Stimulated activated CD4-positive, alpha-beta T cell treated with anti-CD3 and anti-CD28 coated beads, Interleukin-2, amount 100 ng/mL, for 48 hours (primary cell): ENCODE measurements at regions not wholly inside any gene's neighbourhood (a gene's known extent, or its start where the extent isn't known, plus 50 kb on each side); places are given as distances from the start of the nearest gene placed in this dataset.
"Not testable (repeated sequence)": the region's sequence is repeated elsewhere in the genome, so short reads cannot be mapped to it uniquely, and the experiment has no call there.

Source experiments
- DNase-seq, 2 donors: peaks; one replicate each; pipeline ENCODE4 v3.0.0-alpha.2; 2020

DNA sequence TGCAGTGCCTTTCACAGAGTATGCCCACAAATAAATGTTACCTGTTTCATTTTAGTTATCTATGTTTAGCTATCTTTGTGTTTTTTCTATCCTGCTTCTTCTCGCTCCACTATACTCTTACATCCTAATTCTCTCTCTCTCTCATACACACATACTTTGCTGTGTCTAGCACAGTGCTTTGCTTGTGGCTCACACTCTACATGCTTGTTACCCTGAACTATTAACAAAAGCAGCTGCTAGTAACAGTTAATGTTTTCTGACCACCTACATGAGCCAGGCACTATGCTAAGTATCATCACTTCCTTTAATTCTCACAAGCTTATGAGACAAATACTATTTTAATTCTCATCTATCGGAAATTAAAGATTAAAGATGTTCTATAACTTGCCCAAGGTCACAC is 390.5 kb upstream of the HNRNPA3 start:
- no peak for DNase-seq

DNA sequence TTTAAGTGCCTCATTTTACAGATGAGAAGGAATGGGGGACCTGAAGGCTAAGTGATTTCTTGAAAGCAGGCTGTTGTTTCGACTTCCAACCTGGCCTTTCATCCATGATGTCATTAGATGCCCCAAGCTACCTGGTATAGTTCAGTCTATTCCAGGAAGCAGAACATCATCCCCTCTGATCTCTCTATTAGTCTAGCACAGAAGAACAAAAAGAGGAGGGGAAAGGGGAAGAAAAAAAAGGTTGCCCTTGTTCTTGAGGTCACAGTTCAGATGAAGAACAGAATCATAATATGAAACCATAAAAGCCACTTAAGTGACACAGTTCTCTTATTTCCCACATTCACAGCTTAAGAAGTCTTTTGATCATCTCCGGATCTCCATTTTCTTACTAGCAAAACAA is 386.2 kb upstream of the HNRNPA3 start:
- no peak for DNase-seq

DNA sequence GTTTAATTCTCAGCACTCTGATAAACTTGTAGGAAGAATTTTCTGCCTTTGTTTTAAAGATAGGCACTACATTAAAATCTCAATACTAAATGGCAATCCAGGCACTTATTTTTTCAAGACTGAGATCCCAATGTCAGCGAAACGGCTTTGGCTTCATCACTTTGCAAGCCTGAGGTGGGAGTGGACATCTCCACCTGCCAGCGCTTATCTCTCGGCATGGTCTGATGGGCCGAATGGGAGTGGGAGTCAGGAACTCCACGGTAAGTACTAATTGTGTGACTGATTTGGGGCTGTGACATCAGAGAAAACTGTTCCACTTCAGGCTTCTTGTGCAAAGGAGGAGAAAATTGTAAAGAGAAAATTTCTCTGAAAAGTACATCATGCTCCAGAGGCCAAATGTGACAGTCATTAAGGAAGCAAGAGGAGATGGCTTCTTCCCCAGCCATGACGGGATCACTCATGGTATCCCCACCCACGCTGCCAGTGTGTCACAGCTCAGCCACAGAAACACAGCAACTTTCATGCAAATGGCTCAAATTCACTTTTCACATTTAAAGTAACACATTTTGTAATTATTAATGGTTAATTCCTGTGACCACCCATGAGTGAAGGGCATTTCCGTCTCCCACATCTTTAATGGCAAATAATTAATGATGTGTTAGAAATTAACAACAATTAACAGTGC is 385.5 kb upstream of the HNRNPA3 start:
- DNase-seq: peak; percentile 32 to 58

DNA sequence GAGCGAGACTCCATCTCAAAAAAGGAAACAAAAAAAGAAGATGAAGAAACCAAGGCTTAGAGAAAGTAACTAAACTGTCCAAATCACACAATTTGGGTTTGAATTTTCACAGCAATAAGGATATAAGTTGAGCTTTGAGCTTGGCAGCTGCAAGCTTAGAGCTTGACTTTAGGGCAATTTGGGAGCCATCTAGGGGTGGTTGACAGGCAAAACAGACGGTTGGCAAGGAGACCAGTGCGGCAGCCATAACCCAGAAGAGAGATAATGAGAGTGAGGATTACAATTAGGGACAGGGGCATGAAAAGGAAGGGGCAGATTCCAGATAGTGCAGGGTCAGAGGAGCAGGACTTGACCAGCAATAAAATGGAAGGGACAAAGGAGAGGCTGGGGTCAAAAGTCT is 382.2 kb upstream of the HNRNPA3 start:
- no peak for DNase-seq

DNA sequence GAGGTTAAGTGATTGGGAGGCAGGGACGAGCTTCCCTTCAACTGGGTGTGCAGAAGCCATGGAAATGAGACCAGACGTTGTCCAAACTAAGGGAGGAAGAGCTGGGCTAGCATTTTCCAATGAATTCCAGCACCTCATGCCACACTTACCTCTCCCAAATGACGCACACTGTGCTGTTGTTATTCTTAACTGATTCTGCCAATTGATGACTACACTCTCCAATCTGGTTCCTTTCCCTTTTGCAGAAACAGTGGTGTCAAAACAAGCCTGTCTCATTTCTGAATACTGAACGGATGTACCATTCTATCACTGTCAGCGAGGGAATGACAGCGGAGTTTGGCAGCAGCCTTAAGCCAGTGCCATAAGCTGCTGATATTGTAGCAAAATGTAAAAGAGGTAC is 380.5 kb upstream of the HNRNPA3 start:
- DNase-seq: no peak

DNA sequence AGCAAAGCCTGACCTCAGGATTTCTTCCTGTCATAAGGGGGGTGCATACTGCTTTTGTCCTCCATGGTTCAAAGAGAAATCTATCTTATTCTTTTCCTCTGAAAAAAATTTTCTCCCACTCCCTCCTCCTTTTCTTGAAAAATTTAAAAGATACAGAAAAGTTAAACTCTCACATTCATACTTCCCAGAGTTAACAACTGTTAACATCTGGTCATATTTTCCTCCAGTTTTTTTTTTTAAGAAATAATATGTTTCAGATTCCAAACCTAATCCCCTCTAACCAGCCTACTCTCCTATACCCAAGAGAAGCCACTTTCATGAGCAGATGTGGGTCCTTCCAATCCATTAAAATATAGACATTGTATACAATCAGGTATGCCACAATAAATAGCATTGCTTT is 378.9 kb upstream of the HNRNPA3 start:
- no peak for DNase-seq

DNA sequence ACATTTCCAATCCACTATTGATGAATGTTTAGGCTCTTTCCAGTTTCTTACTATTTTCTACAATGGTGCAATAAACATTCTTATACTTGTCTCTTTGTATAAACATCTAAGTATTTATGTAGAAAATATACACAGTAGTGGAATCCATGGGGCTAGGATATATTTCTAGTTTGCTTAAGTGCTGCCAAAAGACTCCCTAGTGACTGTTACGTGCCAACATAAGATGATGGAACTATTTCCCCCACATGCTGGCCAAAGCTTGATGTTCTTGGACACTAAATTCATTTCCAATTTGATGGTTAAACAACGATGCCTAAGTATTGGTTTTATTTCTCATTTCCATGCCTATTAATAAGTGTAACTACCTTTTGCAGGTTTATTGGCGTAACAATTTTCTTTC is 378.4 kb upstream of the HNRNPA3 start:
- no peak for DNase-seq

DNA sequence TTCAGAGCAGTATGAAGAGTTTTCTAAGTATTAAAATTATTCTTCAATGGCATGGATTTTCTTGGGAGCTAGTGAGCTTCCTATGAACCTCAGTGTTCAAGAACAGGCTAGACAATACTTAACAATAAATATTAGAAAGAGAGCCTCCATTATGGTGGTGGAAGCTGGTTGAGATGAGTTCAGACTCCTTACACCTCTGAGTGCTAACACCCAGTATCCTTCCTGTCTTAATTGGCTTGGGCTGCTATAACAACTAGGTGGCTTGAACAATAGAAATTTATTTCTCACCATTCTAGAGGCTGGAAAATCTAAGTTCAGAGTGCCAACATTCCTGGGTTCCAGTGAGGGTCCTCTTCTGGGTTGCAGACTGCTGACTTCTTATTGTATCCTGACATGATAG is 369.4 kb upstream of the HNRNPA3 start:
- DNase-seq: no peak

DNA sequence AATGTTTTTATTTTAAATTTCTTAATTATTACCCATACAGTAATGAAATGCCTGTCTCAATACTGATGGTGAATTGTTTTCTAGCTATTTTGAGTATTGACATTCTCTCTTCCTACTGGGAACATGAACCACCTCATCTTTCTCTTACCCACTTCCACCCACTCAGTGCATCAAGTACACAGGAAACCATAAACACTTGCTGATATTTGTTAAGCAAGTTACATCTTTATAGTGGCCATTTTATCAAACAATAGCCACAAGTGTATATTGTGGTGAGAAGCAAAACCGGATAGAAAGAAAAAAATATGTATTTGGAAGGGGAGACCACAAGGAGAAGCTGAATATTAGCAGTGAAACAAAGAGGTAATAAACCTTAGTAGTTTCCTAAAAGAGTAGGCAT is 368.1 kb upstream of the HNRNPA3 start:
- no peak for DNase-seq

DNA sequence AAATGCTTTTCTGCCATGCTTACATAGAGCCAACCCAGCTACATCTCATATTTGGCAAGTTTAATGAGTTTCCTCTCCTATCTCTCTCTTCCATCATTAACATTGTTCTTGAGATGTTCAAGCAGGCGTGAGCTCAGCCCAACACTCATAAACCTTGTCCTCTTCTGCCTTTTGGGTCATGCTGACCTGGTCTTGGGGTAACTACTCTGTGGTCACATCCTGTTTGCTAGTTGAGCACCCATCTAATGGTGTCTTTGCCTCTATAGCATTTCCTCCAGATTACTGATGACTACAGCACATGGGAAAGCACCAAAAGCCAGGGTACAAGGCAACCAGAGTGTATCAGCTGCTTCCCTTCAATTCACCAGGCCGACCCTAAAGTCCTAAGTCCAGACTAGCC is 366.9 kb upstream of the HNRNPA3 start:
- no peak for DNase-seq

DNA sequence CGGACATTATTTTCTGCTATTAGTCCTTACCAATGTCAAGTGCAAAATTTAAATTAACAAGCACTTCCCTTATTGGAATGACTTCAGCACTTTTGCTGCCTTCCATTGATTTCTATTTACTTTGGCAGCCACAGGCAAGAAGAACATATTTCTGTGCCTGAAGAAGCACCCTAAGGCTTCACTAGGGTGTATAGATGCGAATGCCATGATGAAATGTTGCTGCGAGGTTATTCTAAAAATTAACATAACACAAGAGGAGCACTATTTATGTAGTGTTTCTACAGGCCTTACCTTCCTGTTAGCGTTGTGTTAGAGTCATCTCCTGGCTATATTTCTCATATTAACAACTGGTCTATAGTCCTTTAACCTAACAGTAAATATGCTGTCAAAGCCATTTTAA is 365.0 kb upstream of the HNRNPA3 start:
- DNase-seq: no peak

DNA sequence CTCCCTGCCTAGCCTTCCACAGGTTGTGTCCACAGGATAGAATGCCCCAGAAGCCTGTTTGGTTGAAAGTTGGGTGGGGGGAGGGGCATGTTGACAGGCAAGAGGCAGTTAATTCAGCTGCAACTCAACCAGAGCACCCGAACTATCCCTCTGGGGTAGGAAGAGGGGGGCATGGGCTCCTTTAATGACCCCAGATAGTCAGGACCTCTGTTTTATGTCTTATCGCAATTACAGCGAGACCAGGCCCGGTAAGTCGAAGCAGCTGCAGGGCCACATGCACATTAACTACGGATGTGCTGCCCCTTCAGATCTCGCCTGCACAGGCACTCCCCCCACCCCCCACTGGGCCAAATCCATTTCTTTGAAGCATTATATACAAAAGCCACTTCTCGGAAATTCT is 363.8 kb upstream of the HNRNPA3 start:
- DNase-seq: no peak

DNA sequence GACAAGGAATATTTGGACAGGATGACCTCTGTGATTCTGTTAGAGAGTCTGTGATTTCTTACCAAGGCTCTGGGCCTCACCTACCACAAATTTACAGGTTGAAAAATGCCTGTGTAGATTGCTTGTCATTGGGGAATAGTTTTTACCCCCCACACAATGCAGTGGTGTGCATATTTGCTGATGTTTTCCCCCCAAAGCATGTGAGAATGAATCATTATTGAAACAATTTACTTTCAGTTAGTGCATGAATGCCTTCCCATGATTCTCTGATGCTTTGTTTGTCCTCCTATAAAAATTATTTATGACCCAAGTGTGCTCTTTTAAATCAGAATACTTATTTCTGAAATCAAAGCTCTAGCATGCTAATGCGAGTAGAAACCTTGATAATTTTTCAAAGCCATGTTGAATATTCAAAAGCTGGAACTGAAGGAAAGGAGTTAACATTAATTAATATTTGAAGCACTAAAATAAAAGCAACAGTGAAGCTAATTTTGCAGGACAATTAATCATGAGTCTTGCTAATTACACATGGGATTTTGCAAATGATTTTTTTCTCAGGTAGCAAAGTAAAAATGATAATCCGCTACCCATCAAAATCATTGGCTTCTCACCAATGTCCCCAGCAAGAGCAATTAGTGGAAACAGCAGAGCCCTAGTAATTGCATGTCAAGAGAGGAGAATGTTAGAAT is 361.2 kb upstream of the HNRNPA3 start:
- DNase-seq: no peak

DNA sequence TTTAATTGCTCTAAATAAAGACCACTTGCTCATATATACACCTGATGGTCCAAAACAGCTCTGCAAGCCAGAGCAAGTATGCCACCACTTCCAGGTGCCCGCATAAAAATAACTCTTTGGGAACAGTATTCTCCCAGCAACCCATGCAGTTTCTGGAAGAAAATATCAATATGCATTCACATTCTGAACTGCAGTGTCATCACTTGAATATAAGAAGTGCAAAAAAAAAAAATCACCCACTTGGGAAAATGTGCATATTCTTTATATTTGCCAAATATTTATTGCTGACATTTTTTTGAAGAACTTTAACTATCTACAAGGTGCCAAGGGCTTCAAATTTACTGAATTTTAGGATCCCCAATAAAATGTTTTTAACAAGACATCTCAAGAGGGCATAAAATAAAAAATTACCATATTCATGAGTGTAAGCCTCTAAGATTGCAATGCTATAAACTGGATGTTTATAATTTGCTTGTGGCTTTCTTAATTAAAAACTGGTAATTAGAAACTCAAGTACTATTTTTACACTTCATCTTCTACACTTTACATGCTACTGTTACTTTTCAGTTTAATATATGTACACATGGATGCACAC is 360.6 kb upstream of the HNRNPA3 start:
- DNase-seq: no peak

DNA sequence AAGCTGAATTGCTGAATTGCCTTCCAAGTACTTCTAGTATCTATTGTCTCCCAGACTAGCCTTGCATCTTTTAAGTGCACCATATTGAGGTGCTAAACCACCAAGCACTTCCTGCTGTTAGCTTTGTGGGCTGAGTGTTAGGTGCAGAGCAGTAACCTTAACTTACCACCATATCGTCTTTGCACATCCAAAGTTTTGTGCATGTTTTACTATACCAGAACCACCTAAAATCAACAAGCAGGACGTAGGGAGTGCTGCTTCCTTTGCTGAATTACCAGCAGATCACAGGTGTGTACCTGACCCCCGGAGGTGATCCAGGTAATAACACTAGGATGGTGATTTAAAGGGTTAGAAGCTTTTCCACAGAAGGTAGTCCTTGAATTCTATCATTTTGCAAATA is 359.9 kb upstream of the HNRNPA3 start:
- DNase-seq: no peak

DNA sequence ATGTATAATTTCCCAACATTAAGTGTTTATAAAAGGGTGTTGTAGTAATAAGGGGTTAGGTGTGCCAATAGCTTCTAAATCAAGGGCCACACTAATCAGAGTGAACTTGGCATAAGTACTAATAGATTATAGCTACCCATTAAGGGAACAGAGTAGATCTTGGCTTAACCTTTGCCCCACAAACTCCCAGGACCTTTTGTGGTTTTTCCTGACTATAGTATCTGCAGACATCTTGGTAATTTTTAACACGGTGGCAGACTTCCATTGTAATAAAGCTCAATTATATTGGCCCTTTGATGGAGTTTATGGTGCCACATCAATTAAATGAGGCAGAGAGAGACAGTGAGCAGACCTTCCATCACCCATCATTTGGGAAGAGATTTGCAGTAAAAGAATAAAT is 358.5 kb upstream of the HNRNPA3 start:
- no peak for DNase-seq

DNA sequence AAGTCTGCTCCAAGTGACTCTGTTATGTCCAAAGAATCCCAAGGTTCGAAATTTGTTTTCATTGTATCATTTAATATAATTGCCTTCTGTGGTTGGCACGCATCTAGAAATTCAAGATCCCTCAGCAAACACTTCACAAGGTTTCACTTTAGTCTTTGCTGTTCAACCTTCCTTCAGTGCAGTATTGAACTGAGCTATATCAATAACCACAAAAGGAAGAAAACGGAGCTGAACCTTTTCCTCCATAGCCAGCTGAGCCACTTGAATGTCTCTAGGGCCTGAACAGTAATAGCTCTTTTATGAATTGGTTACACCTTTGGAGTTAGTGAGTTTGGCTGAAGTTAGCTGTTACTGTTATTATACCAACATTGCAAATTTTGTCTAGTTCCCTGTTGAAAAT is 357.7 kb upstream of the HNRNPA3 start:
- no peak for DNase-seq

DNA sequence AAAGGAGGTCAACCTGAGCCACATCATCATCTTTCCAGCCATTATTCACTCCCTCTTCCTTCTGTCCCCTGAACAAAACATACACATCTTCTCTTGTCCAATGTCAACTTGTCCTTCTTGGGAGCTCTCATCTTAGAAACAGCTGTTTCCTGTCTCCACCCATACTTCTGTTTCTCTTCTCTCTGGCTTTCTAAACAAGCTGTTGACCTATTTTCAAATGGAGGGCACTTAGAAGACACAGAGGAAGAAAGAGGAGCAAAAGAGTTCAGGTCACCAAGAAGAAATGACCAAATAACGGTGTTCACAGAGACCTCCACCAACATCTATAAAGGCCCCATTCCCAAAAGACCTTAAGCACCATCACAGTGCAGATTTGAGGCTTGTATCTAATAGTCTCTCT is 355.9 kb upstream of the HNRNPA3 start:
- no peak for DNase-seq

DNA sequence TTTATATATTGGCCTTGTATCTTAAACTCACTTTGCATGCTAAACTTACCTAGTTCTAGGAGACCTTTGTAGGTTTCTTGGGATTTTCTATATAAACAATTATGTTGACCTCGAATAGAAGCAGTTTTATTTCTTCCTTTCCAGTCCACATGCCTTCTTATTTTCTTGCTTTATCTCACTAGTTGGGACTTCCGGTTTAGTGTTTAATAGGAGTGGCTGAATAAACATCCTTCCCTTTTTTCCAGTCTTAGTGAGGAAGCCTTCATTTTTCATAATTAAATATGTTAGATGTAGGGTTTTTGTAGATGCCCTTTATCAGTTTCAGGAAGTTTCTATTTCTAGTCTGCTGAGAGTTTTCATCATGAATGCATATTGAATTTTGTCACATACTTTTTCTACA is 347.3 kb upstream of the HNRNPA3 start:
- DNase-seq: no peak

DNA sequence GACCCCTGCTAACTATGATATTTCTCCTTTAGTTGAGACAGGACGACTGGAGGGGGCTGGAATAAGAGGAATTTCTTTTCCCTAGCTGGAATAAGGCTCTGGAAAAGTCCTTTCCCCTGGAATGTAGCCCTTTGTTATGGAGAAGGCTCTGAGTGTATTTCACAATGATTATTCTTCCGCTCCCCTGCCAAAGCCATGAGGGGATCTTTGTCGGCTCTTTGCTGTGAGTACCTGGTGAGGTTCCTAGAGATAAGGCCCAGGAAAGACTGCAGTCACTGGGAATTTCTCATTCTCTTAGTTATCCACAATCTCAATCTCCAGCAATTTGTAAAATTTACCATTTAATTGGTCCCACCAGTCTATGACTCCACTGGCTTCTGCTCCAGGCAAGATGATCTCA is 340.2 kb upstream of the HNRNPA3 start:
- no peak for DNase-seq

DNA sequence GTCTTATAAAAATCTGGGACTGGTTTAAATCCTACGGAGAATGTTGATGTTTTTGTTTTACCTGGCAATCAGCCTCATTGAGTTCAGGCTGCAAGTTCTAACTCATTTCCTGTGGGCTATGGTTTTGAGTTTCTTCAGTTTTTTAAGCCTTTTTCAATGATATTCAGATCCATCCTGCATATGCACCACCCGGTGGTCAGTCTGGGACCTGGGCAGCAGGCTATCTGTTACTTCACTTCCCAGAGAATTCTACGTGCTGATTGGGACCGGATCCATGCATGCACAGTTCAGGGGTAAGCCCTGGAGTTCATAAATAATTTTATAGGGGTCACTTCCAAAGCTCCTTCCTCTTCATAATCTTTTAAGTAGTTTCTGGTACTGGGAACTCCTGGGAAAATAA is 339.2 kb upstream of the HNRNPA3 start:
- no peak for DNase-seq

DNA sequence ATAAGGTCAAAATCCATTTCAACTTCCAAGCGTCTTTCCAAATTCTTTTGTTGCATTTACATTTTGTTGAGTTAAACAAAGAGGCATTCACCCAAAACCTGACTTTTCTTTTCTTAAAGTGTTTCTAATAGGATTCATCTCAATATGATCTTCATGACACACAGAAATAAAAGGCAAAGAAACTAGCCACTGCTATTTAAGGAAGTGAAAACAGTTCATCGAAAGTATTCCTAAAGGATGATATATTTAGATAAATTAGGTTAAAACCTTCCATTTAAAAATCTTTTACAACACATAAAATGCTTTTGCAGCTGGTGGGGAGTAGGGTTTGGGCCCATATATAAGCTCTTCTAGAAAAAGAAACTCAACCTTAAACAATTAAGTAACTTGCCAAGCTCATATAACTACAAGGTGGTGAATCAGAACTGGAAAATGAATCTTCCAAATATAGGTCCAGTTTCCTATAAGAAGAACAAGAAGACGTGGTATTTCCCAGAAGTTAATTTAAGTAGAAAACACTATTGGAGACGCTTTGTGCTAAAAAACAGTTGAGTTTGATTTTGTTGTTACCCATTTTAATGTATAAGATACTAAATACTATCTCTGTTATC is 336.0 kb upstream of the HNRNPA3 start:
- no peak for DNase-seq

DNA sequence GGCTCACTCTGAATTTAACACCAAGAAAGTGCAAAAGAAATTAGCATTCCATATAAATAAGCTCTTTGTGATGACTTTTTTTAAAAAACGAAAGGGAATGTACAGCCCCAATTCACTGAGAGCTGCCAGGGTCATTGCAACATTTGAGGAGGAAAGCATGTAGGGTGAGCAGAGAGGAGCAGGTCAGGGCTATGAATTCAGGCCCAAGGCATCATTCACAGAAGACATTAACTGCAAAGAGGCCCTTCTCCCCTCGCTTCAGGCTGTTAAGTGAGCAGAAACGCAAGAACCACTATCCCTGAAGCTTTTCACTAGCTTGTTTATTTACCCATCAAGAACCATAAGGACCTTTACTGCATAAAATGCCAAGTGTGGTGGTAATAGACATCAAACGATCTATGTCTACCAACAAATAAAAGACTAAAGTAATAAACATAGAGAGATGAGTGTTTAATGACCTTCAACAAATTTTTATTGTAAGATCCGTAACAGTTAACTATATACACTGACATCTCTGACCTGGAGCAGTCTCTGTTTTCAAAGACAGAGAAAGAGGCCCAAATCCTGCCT is 333.1 kb upstream of the HNRNPA3 start:
- no peak for DNase-seq

DNA sequence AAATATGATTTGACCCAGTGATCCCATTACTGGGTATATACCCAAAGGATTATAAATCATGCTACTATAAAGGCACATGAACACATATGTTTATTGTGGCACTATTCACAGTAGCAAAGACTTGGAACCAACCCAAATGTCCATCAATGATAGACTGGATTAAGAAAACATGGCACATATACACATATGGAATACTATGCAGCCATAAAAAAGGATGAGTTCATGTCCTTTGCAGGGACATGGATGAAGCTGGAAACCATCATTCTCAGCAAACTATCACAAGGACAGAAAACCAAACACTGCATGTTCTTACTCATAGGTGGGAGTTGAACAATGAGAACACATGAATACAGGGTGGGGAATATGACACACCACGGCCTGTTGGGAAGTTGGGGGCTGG is 330.5 kb upstream of the HNRNPA3 start:
- not testable (repeated sequence) for DNase-seq
